IPS DF 4.7 (cell line): ENCODE measurements at regions not wholly inside any gene's neighbourhood (a gene's known extent, or its start where the extent isn't known, plus 50 kb on each side); places are given as distances from the start of the nearest gene placed in this dataset.
"Not testable (repeated sequence)": the region's sequence is repeated elsewhere in the genome, so short reads cannot be mapped to it uniquely, and the experiment has no call there.

Experiments
- DNase-seq: peaks from one replicate; pipeline ENCODE4 v3.0.0-alpha.2; 2013; ENCODE audit warnings: low spot score; ENCODE audit errors: extremely low read depth

- no peak for DNase-seq
Observed at GRCh38 chr2:67896476-67896875, 166.3 kb downstream of the C1D start.

GRCh38 chr2:67898595-67898994 is 164.2 kb downstream of the C1D start:
- DNase-seq, result no peak

GRCh38 chr2:67899187-67899586 is 163.6 kb downstream of the C1D start:
- DNase-seq, result no peak

- DNase-seq, result no peak
Observed at GRCh38 chr2:67900826-67901225, 162.0 kb downstream of the C1D start.

GRCh38 chr2:67904566-67904965 is 158.2 kb downstream of the C1D start:
- DNase-seq, result no peak

- no peak for DNase-seq
Observed at GRCh38 chr2:67904966-67905365, 157.8 kb downstream of the C1D start.

GRCh38 chr2:67906547-67906946 is 156.3 kb downstream of the C1D start:
- not testable (repeated sequence) for DNase-seq

- no peak for DNase-seq
Observed at GRCh38 chr2:67917332-67918054, 145.3 kb downstream of the C1D start.

GRCh38 chr2:67918471-67918870 is 144.3 kb downstream of the C1D start:
- DNase-seq, result no peak

GRCh38 chr2:67919490-67919889 is 143.3 kb downstream of the C1D start:
- DNase-seq, result no peak

- DNase-seq, result no peak
Observed at GRCh38 chr2:67922080-67922785, 140.6 kb downstream of the C1D start.

GRCh38 chr2:67923696-67924095 is 139.1 kb downstream of the C1D start:
- no peak for DNase-seq

- DNase-seq, result no peak
Observed at GRCh38 chr2:67927501-67927900, 135.3 kb downstream of the C1D start.

GRCh38 chr2:67930156-67930555 is 132.6 kb downstream of the C1D start:
- peak; percentile 92 for DNase-seq

GRCh38 chr2:67936969-67937368 is 125.8 kb downstream of the C1D start:
- DNase-seq, result no peak

- DNase-seq, result no peak
Observed at GRCh38 chr2:67938053-67938452, 124.8 kb downstream of the C1D start.

- DNase-seq, result no peak
Observed at GRCh38 chr2:67945056-67945455, 117.7 kb downstream of the C1D start.

GRCh38 chr2:67945940-67946339 is 116.9 kb downstream of the C1D start:
- DNase-seq, result no peak

GRCh38 chr2:67948057-67948456 is 114.7 kb downstream of the C1D start:
- DNase-seq, result no peak

- no peak for DNase-seq
Observed at GRCh38 chr2:67948506-67948905, 114.3 kb downstream of the C1D start.

GRCh38 chr2:67950018-67950417 is 112.8 kb downstream of the C1D start:
- DNase-seq, result no peak

- DNase-seq, result no peak
Observed at GRCh38 chr2:67950919-67951318, 111.9 kb downstream of the C1D start.

GRCh38 chr2:67952066-67952465 is 110.7 kb downstream of the C1D start:
- no peak for DNase-seq
